HepG2 (cell line): ENCODE measurements at regions not wholly inside any gene's neighbourhood (a gene's known extent, or its start where the extent isn't known, plus 50 kb on each side); places are given as distances from the start of the nearest gene placed in this dataset.

ENCODE experiments used
- CHD2 ChIP-seq: IDR thresholded peaks from 2 replicates; pipeline ENCODE4 v1.6.1; 2011; ENCODE audit warnings: low read depth, low read length, improper control_type of control experiment
- HCFC1 ChIP-seq: fragments of 150-350 bp; IDR thresholded peaks from 2 replicates; pipeline ENCODE4 v1.6.1; 2014; ENCODE audit warnings: low read depth, low read length
- PCBP1 ChIP-seq: fragments of 200-400 bp; formaldehyde crosslinking; IDR thresholded peaks from 2 replicates; pipeline ENCODE4 v1.6.1; 2017; ENCODE audit warnings: mild to moderate bottlenecking, low read depth, low read length, borderline replicate concordance
- SMC3 ChIP-seq: IDR thresholded peaks from 2 replicates; pipeline ENCODE4 v1.6.1; 2011; ENCODE audit warnings: low read length, improper control_type of control experiment
- ZNF235 ChIP-seq: sonication (generic); formaldehyde crosslinking; IDR thresholded peaks from 2 replicates; pipeline ENCODE4 v1.8.1; 2023; ENCODE audit warnings: mild to moderate bottlenecking, missing genetic modification reagents, borderline replicate concordance
- ZNF430 ChIP-seq: sonication (generic); formaldehyde crosslinking; IDR thresholded peaks from 2 replicates; pipeline ENCODE4 v1.9.0; 2021; ENCODE audit warnings: mild to moderate bottlenecking, missing genetic modification reagents
- TF ChIP-seq, protein P1 (sequence below): sonication (generic); formaldehyde crosslinking; IDR thresholded peaks from 2 replicates; pipeline ENCODE4 v1.4.0; 2020; ENCODE audit warnings: mild to moderate bottlenecking, missing genetic modification reagents, borderline replicate concordance
- TF ChIP-seq, protein P2 (sequence below): IDR thresholded peaks from 2 replicates; pipeline ENCODE4 v1.6.1; 2012; ENCODE audit warnings: low read depth, low read length, improper control_type of control experiment

DNA sequence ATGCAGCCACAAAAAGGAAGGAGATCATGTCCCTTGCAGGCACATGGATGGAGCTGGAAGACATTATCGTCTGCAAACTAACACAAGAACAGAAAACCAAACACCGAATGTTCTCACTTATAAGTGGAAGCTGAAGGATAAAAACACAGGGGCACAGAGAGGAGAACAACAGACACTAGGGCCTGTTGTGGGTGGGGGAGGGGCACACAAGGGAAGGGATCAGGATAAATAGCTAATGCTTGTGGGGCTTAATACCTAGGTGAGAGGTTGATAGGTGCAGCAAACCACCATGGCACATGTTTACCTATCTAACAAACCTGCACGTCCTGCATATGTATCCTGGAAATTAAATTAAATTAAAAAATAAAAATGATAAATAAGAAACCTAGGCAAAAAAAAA, 969.9 kb downstream of the TTLL7 start:
- TF ChIP-seq HCFC1 (no peak), SMC3 (no peak), PCBP1 (no peak), CHD2 (no peak), ZNF235 (no peak), ZNF430 (no peak)
- TF ChIP-seq, protein P1, sequence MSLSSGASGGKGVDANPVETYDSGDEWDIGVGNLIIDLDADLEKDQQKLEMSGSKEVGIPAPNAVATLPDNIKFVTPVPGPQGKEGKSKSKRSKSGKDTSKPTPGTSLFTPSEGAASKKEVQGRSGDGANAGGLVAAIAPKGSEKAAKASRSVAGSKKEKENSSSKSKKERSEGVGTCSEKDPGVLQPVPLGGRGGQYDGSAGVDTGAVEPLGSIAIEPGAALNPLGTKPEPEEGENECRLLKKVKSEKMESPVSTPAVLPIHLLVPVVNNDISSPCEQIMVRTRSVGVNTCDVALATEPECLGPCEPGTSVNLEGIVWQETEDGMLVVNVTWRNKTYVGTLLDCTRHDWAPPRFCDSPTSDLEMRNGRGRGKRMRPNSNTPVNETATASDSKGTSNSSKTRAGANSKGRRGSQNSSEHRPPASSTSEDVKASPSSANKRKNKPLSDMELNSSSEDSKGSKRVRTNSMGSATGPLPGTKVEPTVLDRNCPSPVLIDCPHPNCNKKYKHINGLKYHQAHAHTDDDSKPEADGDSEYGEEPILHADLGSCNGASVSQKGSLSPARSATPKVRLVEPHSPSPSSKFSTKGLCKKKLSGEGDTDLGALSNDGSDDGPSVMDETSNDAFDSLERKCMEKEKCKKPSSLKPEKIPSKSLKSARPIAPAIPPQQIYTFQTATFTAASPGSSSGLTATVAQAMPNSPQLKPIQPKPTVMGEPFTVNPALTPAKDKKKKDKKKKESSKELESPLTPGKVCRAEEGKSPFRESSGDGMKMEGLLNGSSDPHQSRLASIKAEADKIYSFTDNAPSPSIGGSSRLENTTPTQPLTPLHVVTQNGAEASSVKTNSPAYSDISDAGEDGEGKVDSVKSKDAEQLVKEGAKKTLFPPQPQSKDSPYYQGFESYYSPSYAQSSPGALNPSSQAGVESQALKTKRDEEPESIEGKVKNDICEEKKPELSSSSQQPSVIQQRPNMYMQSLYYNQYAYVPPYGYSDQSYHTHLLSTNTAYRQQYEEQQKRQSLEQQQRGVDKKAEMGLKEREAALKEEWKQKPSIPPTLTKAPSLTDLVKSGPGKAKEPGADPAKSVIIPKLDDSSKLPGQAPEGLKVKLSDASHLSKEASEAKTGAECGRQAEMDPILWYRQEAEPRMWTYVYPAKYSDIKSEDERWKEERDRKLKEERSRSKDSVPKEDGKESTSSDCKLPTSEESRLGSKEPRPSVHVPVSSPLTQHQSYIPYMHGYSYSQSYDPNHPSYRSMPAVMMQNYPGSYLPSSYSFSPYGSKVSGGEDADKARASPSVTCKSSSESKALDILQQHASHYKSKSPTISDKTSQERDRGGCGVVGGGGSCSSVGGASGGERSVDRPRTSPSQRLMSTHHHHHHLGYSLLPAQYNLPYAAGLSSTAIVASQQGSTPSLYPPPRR (CRISPR knock-in tag), result no peak
- TF ChIP-seq, protein P2, sequence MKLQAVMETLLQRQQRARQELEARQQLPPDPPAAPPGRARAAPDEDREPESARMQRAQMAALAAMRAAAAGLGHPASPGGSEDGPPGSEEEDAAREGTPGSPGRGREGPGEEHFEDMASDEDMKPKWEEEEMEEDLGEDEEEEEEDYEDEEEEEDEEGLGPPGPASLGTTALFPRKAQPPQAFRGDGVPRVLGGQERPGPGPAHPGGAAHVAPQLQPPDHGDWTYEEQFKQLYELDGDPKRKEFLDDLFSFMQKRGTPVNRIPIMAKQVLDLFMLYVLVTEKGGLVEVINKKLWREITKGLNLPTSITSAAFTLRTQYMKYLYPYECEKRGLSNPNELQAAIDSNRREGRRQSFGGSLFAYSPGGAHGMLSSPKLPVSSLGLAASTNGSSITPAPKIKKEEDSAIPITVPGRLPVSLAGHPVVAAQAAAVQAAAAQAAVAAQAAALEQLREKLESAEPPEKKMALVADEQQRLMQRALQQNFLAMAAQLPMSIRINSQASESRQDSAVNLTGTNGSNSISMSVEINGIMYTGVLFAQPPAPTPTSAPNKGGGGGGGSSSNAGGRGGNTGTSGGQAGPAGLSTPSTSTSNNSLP, result no peak
